ENCODE measurements at regions not wholly inside any gene's neighbourhood (a gene's known extent, or its start where the extent isn't known, plus 50 kb on each side); places are given as distances from the start of the nearest gene placed in this dataset.

DNA sequence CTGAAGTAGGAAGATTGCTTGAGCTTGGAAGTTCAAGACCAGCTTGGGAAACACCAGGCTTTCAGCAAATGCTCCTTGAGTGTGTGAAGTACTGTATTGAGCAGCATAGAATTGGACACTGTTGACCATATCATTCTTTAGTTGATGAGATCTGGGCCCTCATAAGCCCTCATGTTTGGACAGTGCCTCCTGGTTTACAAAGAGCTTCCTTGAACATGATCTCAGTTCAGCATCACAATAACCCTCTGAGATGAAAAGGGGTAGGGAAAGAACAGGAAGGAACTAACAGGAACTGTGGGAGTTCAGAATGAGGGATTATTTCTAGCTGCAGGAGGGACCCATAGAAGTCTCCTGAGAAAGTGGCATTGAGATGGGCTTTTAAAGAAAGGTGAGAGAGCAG is 153.2 kb downstream of the C12orf75 start:
- no peak for TF ChIP-seq CTCF (IDR thresholded peaks at IDR 0.05)
- ATAC-seq (no peak), DNase-seq (no peak)
- Histone ChIP-seq H3K4me1 (ENCODE audit: low read depth) (no peaks in the 10 kb centered on the region), H3K36me3 (ENCODE audit: low read depth) (no peaks in the 10 kb centered on the region), H3K4me3 (no peak overlapping the region), H3K9me3 (no peaks in the 10 kb centered on the region)
- intact Hi-C loops (cut with DNase I, micrococcal nuclease): no loop called here

- intact Hi-C loops (cut with DNase I, micrococcal nuclease): no loop called here
- Histone ChIP-seq H3K4me1 (ENCODE audit: low read depth) (no peaks in the 10 kb centered on the region), H3K9me3 (no peaks in the 10 kb centered on the region), H3K4me3 (no peak overlapping the region), H3K36me3 (ENCODE audit: low read depth) (no peaks in the 10 kb centered on the region)
- no peak for ATAC-seq
- no peak for TF ChIP-seq CTCF (IDR thresholded peaks at IDR 0.05)
- no peak for DNase-seq
Measured at GRCh38 chr12:105485321-105485910, 154.9 kb downstream of the C12orf75 start.

DNA sequence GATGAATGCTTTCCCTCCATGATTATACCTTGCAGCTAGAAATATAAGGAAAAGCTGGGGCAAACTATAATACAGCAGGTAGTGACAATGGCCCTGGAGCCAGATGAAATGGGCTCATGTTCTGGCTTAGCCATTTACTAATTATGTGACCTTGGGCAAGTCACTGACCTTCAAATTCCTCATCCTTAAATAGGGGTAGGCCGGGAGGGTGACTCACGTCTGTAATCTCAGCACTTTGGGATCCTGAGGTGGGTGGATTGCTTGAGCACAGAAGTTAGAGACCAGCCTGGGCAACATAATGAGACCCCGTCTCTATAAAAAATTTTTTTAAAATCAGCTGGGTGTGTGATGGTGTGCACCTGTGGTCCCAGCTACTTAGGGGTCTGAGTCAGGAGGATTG is 155.4 kb downstream of the C12orf75 start:
- intact Hi-C loops (cut with DNase I, micrococcal nuclease): no loop called here
- Histone ChIP-seq H3K4me3 (no peak overlapping the region), H3K9me3 (no peaks in the 10 kb centered on the region), H3K36me3 (ENCODE audit: low read depth) (no peaks in the 10 kb centered on the region), H3K4me1 (ENCODE audit: low read depth) (no peaks in the 10 kb centered on the region)
- no peak for ATAC-seq
- no peak for TF ChIP-seq CTCF (IDR thresholded peaks at IDR 0.05)
- DNase-seq: no peak

DNA sequence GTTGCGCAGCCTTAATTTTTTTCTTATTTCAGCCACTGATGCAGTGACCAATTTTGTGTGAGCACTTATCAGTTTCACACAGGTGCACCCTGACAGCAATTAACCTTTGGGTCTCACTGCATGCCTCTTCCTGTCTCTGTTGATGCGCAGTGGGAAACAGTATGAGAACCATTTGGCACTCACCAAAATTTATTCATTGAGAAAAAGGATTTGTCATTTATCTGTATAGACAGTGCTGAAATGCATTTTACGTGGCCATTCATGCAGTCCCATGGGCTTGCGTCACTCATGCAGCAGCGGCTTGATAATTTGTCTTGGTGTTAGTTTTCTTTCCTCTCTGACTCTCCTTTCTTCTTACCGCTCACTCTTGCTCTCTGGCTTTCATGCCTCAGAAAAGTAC is 157.5 kb downstream of the C12orf75 start:
- intact Hi-C loops (cut with DNase I, micrococcal nuclease): no loop called here
- H3K4me1 ChIP-seq (ENCODE audit: low read depth): no peaks in the 10 kb centered on the region
- H3K9me3 ChIP-seq: no peaks in the 10 kb centered on the region
- H3K36me3 ChIP-seq (ENCODE audit: low read depth): no peaks in the 10 kb centered on the region
- no peak for TF ChIP-seq CTCF (IDR thresholded peaks at IDR 0.05)
- no peak for ATAC-seq
- H3K4me3 ChIP-seq: no peak overlapping the region
- DNase-seq: no peak

DNA sequence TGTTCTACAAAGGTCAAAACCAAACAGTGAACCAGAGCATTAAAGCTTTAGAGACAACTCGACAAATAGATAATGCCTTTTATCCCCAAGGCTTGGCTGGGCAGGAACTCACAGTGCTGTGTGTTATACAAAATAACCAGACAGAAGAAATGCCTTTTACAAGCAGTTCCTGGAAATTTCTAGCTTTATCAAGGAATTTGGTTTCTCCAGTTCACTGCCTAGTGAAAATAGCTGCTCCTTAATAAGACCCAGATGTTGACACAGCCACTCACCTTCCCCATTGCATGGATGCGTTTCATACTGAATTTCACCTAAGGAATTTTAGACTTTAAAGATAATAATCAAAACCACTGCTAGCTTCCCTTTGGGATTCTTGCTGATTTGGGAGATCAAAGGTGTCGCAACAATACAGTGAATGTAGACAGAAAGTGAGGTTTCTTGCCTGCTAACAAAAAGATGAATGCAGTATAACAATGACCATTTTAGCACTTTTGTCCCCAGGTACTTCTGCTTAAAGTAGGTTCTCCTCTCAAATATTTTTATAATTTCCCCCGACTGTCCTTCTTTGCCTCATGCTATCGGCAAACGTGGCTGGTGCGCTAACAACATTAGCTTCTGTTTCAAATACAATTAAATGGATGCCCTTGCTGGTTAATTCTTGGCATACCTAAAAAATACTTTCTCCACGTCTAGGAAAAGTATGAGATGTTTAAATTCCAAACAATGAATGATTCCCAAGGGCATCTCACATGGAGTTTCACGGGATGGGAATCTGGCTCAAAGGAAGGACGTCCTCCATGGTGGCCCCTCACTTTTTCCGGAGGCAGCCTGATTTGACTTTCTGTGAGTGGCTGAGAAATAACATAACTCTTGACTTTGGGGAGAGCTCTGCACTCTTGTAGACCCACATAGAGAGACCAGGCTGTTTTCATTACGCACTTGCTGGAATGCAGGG is 162.4 kb downstream of the C12orf75 start:
- intact Hi-C loops (cut with DNase I, micrococcal nuclease): no loop called here
- no peak for TF ChIP-seq CTCF (IDR thresholded peaks at IDR 0.05)
- H3K4me1 ChIP-seq (ENCODE audit: low read depth): no peaks in the 10 kb centered on the region
- ATAC-seq (no peak), DNase-seq (no peak)
- H3K4me3 ChIP-seq: no peak overlapping the region
- H3K9me3 ChIP-seq: no peaks in the 10 kb centered on the region
- no peaks in the 10 kb centered on the region for H3K36me3 ChIP-seq (ENCODE audit: low read depth)

Data from mucosa of descending colon (tissue), 3 donors.